ENCODE measurements at regions not wholly inside any gene's neighbourhood (a gene's known extent, or its start where the extent isn't known, plus 50 kb on each side); places are given as distances from the start of the nearest gene placed in this dataset.

DNA sequence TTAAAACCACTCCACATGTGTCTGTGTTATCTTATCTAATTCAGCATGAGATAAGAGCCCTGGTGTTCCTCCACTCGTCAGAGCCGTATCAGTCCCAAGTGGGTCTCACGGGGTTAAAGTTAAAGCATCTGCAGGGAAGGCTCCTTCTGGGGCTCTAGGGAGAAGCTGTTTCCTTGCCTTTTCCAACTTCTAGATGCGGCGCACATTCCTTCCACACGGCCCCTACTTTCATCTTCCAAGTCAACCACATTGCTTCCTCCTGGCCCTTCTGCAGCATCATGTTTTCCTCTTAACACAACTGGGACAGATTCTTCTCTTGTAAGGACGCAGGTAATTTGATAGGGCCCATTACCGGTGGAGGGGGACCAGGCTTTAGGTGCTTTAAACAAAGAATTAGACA, 620.1 kb upstream of the DPP6 start:
- no peak for TF ChIP-seq POLR2A (IDR thresholded peaks at IDR 0.05)
- TF ChIP-seq, protein P1, sequence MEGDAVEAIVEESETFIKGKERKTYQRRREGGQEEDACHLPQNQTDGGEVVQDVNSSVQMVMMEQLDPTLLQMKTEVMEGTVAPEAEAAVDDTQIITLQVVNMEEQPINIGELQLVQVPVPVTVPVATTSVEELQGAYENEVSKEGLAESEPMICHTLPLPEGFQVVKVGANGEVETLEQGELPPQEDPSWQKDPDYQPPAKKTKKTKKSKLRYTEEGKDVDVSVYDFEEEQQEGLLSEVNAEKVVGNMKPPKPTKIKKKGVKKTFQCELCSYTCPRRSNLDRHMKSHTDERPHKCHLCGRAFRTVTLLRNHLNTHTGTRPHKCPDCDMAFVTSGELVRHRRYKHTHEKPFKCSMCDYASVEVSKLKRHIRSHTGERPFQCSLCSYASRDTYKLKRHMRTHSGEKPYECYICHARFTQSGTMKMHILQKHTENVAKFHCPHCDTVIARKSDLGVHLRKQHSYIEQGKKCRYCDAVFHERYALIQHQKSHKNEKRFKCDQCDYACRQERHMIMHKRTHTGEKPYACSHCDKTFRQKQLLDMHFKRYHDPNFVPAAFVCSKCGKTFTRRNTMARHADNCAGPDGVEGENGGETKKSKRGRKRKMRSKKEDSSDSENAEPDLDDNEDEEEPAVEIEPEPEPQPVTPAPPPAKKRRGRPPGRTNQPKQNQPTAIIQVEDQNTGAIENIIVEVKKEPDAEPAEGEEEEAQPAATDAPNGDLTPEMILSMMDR (IDR thresholded peaks at IDR 0.05), result no peak
